MV-4-11 (cell line): ENCODE measurements at regions not wholly inside any gene's neighbourhood (a gene's known extent, or its start where the extent isn't known, plus 50 kb on each side); places are given as distances from the start of the nearest gene placed in this dataset.
"Not testable (repeated sequence)": the region's sequence is repeated elsewhere in the genome, so short reads cannot be mapped to it uniquely, and the experiment has no call there.

ENCODE experiments used
- DNase-seq: peaks from one replicate; lab custom pipeline; 2025; lab: John Stamatoyannopoulos, UW

DNA sequence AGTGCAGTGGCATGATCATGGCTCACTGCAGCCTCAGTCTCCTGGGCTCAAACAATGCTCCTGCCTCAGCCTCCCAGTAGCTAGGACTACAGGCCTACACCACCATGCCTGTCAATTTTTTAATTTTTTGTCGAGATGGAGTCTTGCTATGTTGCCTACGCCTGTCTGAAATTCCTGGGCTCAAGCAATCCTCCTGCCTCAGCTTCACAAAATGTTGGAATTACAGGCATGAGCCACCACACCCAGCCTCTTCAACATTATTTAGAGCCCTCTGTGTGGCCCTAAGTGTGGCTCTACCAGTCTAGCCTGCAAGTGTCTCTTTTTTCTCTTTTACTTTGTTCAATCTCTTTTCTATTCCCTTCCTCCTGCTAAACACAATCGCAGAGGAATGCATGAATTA, 154.4 kb upstream of the EPB41L4A start:
- DNase-seq: no peak

DNA sequence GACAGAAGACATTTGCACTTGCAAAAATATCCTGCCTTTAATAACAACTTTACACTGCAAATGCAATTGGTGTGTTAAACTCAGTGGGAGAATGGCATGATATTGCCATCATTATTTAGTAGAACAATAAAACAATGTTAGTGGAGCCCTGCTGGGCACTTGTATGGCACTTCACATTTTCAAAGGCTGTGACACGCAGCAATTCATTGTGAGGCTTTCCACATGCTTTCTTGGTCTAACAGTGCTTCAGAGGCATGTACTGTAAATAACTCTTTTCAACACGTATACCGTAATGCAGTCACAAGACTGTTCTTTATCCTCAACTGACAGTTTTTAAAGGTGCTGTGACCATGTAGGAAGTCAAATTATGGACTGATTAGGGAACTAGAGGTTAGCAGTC, 155.5 kb upstream of the EPB41L4A start:
- no peak for DNase-seq

DNA sequence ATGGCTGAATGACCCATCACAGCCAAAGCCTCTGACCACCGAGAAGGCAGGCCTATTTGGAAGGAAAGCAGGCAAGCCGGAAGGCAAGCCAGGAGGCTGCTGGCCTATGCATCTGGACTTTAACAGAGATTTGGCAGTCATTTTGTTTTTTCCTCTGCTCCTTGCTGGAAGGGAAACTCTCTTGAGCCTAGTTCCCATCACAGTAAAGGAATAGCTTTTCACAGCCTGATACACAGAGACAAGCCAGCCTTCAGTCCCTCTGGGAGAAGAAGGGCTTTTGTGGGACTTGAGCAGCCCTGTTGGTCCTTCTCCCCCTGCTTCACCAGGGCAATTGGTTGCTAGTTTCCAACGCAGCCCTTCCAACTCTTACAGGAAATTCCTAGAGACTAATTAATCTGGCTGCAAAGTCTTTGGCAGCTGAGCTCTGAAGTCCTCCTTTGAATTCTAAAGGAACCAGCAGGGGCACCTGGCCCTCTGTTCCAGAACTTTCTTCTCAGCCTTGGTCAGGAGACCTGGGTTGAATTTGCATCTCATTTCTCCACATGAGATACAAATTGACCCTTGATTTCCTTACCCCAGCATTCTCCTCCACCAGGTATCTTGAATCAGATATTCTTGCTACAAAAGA, 157.3 kb upstream of the EPB41L4A start:
- no peak for DNase-seq

DNA sequence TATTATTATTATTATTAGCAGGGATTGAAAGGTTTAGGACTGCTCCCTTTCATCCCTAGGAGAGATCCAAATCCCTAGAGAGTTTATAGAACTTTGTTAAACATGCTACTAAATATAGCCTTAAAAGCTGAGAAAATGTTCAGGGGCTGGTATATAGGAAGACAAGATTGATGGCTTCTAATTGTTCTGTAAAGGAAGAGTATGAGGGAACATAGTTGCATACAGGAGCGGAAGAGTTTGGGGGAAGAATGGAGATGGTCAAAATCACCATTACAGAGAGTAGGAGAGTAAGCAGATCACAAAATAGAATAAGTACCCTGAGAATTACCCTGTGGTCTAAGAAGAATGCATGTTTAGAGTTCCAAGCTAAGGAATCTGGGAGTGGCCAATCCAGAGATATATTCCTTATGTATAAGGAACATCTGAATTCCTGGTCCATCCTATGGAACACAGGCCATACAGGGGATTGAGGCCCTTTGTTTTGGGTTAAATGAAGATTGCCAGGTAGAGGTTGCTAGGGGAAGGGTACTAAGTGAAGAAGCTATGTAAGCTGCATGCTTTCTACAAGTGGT, 158.0 kb upstream of the APC start:
- no peak for DNase-seq

DNA sequence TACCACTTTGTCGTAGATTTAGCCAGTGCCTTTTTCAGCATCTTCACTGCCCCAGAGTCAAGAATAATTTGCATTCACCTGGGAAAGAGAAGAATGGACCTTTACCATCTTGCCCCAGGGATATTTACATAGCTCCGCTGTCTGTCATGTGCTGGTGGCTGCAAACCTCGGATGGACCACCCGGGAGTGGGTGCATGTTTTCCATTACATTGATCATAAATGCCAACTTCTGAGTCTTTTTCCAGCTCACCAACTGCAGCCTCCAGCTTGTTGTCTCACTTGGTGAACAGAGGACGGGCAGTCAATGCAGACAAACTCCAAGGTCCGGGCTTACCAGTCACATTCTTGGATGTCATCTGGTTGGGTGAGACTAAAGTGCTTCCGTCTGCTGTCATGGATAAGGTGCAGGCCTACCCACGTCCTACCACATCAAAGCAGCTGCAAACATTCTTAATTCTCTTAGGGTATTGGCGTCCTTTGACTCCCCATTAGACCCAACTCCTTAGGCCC, 155.8 kb upstream of the APC start:
- DNase-seq: no peak

DNA sequence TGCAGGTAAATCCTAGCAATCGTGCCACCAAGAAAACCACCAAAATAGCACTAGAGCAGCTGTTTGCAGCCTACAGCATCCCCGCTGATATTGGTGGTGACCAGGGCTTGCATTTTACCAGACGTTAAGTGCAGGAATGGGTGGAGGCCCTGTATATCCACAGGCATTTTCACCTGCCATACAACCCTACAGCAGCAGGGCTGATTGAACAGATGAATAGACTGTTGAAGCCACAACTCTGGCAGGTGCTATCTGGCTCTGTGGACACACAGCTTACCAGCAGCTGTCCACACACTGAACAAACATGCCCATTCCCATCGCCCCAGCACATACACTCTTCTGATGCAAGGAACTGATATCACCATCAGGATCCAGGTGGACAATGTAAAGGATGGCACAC, 154.5 kb upstream of the APC start:
- no peak for DNase-seq

DNA sequence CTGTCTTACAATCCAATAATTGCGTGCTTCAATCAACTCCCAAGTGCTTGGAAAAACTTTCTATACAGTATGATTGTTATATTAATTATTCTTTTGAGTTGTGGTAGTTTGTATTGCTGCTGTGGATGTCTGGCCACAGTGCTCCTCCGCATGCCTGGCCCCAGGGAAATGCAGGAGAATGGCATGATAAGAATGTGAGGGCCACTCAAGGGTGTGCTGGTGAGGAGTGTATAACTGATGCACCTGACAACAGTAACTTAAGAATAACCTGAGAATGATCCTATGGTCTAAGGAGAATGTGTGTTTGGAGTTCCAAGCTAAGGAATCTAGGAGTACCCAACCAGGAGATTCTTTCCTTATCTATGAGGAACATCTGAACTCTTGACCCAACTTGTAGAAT, 152.9 kb upstream of the APC start:
- no peak for DNase-seq

DNA sequence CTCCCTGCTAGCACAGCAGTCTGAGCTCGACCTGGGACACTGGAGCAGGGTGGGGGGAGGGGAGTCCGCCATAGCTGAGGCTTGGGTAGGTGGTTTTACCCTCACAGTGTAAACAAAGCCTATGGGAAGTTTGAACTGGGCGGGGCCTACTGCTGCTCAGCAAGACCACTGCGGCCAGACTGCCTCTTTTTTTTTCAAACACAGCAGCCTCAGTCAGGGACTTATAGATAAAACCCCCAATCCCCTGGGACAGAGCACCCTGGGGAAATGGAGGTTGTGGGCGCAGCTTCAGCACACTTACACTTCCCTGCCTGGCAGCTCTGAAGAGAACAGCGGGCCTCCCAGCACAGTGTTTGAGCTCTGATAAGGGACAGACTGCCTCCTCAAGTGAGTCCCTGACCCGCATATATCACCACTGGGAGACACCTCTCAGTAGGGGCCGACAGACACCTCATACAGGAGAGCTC, 151.1 kb upstream of the APC start:
- no peak for DNase-seq

DNA sequence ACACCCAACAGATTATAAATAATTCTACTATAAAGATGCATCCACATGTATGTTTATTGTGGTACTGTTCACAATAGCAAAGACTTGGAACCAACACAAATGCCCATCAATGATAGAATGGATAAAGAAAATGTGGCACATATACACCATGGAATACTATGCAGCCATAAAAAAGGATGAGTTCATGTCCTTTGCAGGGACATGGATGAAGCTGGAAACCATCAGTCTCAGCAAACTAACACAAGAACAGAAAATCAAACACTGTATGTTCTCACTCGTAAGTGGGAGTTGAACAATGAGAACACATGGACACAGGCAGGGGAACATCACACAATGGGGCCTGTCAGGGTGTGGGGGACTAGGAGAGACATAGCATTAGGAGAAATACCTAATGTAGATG, 146.8 kb upstream of the APC start:
- not testable (repeated sequence) for DNase-seq

DNA sequence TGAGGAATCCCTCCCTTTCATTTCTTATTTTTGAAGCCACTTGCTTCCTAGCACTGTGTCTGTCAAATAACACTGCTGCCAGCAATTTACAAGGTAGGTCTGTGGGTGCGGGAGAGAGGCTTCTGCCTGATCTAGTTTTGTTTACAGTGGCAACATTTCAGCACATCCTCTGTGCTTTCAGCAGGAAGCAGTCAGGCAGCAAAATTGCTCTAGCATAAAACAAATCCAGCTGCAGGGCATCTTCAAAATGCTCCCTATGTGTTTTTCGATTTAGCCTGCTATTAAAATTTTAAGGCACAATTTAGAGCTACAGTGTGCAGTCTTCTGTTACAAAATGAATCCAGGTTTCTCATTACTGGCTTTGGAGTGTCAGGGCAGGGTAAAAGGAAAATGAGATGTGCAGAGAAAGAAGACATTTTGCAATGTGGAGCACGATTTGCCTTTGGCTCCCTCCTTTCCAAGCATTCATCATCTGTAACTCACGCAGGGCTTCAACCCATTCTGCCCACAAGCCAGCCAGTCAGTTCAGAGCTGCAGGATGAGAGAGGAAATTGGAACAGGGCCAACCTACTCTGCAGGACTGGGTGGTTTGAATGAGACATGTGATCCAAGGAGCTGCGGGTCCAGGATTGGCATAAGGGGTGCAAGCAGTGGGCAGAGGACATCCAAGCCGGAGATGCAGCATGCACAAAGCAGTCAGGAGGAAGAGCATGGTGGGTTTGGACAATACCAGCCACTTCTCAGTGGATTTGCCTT, 143.4 kb upstream of the APC start:
- no peak for DNase-seq

DNA sequence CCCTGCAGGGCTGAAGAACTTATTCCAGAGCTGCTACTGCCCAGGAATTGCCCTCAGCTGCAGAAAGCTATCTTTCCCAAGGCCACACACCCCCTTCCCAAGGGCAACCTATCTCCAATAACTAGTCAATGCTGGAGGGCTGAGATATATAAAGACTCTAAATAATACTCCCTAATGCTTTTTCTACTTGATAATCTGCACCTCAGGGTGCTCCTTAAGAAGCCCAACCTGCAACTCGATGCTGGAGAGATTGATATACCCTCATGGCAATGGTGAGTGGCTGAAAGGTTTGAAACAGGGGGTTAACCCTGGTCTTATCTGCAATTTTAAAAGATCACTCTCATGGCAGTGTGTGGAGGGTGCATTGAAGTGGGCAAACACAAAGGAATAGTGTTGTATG, 142.7 kb upstream of the APC start:
- DNase-seq: no peak

DNA sequence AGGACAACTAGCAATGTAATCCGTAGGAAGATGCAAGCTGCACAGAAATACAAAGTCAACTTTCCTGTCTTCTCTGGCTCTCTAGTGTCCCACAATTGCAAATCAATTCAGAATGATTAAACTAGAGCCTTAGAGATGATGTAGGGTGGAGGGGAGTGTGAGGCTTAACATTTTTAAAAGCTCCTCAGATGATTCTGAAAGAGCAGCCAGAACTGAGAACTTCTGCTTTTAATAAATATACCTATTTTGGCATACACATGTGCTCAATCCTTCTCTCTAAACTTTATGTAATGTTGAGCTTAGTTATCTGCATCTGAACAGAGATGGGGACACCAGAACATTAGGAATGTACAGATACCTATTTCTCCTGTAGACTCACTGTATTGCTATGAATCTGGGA, 139.9 kb upstream of the APC start:
- DNase-seq: no peak

DNA sequence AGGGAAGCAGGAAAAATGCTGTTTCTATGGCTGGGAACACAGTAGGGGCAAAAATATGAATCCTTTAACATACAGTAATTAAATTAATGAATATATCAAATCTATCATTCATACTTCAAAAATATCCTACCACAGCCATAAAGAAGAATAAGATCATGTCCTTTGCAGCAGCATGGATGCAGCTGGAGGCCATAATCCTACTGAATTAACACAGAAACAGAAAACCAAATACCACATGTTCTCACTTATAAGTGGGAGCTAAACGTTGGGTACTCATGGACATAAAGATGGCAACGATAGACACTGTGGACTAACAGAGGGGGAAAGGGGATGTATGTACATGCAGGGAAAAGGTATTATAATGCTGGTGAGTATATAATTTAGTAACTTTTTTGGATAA, 137.2 kb upstream of the APC start:
- not testable (repeated sequence) for DNase-seq

DNA sequence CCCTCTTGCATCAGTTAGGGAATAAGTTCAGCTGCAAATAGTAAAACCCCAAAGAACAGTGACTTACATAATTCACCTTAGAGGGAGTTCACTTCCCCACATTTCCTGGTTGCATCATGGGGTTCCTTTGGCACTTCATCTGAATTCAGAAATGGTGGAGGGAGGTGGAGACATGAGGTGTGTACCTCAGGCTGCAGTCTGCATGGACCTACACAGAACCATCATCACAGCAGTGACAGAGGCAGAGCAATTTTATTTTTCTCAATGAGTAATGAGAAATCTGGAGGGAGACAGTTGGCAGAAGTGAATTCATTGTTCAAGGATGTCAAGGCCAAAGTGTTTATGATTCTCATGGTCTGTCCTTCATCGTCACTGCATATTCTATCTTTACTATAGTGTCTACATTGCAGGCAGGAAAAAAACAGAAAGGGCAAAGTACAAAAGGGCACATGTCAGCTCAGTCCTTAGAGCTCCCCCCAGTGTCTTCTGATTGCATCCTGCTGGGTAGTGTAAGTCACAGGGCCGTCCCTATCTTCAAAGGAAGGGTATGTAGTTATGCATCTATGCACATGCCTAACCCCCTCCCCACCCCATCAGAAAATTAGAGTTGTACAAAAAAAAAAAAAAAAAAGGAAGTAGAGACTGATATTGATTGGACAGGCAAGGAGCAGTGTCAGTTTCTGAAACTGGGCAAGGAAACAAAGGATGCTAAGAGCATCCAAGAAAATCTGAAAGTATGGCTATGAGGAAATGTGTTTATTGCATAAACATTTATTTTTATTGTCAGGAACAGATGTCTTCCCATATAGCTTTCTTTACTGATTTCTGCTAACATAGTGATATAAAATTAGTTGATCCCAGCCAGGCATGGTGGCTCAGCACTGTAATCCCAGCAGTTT, 132.7 kb upstream of the APC start:
- DNase-seq: peak; percentile 3

DNA sequence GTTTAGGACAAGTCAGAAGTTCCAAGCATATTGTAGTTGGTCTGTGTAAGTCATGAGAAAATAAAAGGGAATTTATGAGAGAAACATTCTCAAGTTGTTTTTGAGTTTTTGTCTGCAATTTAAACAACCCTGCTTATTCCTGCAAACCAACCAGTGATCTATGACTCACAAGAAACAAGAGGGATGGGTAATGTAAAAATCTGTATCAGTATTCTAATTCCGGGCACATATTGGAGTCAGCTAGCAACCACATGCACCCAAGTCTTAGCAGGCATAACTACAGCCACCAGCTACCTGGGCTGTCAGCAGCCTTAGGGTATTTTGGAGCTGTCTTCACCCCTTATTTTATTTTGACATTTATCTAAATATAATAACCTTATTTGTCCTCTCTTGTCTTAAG, 128.7 kb upstream of the APC start:
- DNase-seq: no peak

DNA sequence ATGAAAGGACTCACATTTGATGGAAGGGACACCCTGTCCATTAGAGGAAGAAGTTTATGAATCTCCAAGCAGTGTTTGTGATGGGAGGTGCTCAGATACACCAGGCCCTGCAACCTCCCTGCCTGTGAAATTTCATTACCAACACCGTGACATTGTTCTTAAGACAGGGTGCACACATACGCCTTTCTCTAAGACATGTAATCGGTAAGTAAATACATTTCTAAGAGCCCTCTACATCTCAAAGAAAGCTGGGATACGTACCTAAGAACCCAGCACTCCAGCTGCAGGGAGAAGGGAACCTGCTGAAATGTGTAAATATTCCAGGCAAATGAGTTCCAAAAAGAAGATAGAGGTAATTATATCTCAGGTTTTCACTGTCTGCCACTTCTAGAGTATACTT, 125.0 kb upstream of the APC start:
- DNase-seq: no peak

DNA sequence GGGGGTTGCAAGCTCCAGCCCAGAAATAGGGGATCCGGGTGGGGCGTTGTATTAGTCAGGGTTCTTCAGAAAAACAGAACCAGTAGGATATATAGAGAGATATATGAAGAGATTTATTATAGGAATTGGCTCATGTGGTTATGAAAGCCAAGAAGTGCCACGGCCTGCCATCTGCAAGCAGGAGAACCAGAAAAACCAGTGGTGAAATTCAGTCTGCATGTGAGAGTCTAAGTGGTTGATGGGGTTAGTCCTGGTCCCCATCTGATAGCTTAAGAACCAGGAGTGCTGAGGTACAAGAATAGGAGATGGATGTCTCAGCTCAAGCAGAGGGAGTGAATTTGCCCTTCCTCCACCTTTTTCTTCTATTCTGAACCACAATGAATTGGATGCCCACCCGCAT, 123.4 kb upstream of the APC start:
- DNase-seq: no peak

DNA sequence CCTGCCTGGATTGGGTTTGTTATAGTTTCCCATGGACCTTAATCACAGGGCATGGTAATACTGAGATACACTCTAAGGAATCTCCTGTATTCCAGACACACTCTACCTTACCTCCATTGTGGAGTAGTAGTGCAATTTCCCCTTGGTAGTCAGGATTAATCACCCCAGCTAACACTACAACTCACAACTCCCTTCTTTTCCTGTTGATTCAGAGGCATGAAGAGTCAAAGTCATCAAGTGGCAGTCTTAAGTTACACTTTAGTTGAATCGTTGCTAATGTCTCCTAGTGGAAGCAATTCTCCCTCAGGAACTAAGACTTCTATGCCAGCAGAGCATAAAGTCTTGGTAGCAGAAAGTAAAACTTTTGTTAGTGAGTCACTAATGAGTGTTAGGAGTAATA, 122.7 kb upstream of the APC start:
- no peak for DNase-seq

DNA sequence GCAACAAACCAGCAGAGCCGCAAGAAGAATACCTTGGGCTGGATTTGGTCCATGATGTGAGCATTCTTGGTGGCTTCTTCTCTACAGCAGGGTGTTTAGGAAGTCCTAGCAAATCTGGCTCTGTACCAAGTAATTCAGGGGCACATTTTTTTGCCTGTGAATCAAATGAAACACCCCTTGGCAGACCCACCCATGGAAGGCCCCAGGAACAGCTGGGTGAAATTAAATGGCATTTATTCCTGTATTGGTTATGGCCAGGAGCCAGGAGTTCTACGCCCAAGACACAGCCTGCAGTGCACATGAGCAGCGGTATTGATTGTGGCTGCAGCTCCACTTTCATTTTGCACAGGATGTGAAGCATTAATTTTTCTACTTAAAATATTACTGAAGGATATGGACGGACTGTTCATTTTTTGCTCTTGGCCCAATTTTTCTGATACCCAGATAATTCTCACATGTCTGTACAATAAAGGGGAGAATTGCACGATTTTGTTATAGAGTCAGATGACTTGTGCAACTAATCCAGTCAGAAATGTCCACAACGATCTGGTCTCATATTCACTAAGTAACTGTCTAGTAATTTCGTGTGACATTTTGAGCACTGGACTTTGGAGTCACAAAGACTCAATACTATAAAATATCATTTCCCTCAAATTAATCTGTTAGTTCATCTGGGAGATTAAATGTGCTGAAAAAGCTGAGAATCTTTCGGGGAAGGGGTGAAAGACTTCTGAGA, 120.7 kb upstream of the APC start:
- no peak for DNase-seq

DNA sequence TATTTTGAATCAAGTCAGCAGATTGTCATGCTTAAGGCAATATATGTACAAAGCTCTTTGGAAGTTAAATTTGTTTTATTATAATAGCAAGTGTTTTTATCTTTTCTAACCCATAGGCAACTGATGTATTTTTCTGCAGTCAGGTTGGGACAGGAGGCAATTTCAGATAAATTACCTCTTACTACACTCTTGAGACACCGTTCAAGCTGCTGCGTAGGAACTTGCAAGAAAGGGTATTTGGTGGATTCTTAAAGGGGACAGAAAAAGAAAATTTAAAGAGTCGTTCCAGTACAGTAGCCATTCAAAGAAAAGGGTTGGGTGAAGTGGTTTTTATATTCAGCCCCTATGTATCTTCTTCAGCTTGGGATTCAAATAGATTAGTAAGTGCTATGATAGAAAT, 112.4 kb upstream of the APC start:
- no peak for DNase-seq

DNA sequence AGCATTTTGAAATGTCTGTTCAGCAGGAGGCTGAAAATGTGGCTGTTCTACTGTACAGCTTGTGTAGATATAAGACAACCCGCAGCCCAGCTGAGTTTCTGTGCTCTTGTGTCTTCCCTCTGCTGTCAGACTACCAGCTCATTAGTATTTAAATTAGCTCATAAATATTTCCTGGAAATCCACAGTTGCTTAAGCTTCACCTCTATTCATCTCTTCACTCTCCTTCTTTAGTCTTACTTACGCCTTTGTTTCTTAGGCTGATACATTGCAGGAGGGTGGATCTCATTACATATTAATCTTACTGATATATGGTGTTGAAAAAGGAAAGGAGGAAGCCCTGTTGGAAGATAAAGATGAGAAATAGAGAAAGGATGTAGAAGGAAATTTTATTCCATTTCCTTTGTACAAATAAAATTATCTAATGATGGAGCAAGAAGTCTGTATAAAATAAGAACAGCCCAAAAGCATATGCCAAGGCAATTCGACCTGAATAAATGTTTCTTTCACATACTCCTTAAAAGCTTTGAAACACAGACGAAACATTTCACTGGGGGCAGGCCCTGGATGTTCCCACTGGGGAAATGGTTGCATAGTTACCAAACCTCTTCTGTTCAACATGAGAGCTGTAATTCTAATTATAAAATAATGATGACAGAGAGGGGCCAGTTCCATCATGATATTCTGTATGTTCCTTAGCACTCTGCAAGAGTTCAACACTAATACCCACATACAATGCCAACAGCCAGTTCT, 111.8 kb upstream of the APC start:
- DNase-seq: no peak
